Spleen (tissue), 11 donors: ENCODE measurements at regions not wholly inside any gene's neighbourhood (a gene's known extent, or its start where the extent isn't known, plus 50 kb on each side); places are given as distances from the start of the nearest gene placed in this dataset.

Experiments used
- DNase-seq: peaks from one replicate; pipeline ENCODE4 v3.0.0-alpha.2; 2020
- H3K27ac ChIP-seq, 8 donors: fragments of 200-600 bp; sonication (generic) in 7 of 8; 1 replicate in 4 of 8; 2 replicates in 4 of 8; pipeline versions ENCODE4 v1.5.0 to v1.8.0; 2016 to 2021; ENCODE audit warnings: inconsistent platforms in 4 of 8, mild to moderate bottlenecking in 4 of 8, moderate library complexity in 1 of 8
- H3K27me3 ChIP-seq, 7 donors: fragments of 200-600 bp; sonication (generic) in 6 of 7; replicated peaks in 1 of 7; 1 replicate in 4 of 7; 2 replicates in 3 of 7; pipeline versions ENCODE4 v1.5.0 to v1.8.0; 2016 to 2021; ENCODE audit warnings: inconsistent platforms in 3 of 7, mild to moderate bottlenecking in 1 of 7
- H3K36me3 ChIP-seq, 6 donors: fragments of 200-600 bp; sonication (generic) in 5 of 6; 1 replicate in 4 of 6; 2 replicates in 2 of 6; pipeline versions ENCODE4 v1.5.0 to v1.8.0; 2016 to 2021; ENCODE audit warnings: inconsistent platforms in 2 of 6
- H3K4me1 ChIP-seq, 6 donors: fragments of 200-600 bp; sonication (generic) in 5 of 6; 1 replicate in 3 of 6; 2 replicates in 3 of 6; pipeline versions ENCODE4 v1.5.0 to v1.8.0; 2016 to 2021; ENCODE audit warnings: inconsistent platforms in 3 of 6
- H3K4me3 ChIP-seq, 8 donors: fragments of 200-600 bp; sonication (generic) in 7 of 8; 1 replicate in 4 of 8; 2 replicates in 4 of 8; pipeline versions ENCODE4 v1.5.0 to v1.8.0; 2016 to 2021; ENCODE audit warnings: inconsistent platforms in 4 of 8, mild to moderate bottlenecking in 4 of 8, moderate library complexity in 2 of 8
- H3K9me3 ChIP-seq, 8 donors: fragments of 200-600 bp; sonication (generic) in 7 of 8; 1 replicate in 4 of 8; 2 replicates in 4 of 8; pipeline versions ENCODE4 v1.5.0 to v1.8.0; 2016 to 2021; ENCODE audit warnings: inconsistent platforms in 4 of 8
- CTCF ChIP-seq, 11 experiments: fragments of 200-600 bp in 7 of 11; fragments of 450-650 bp in 4 of 11; sonication (generic) in 4 of 11; IDR thresholded peaks in 8 of 11; conservative IDR thresholded peaks in 3 of 11; 1 replicate in 7 of 11; 2 replicates in 4 of 11; pipeline versions ENCODE4 v1.4.0 to v1.8.0; 2016 to 2021; ENCODE audit warnings: antibody characterized with exemption in 11 of 11, inconsistent platforms in 4 of 11, mild to moderate bottlenecking in 1 of 11
- POLR2A ChIP-seq, 3 donors: fragments of 450-650 bp; IDR thresholded peaks; one replicate each; pipeline ENCODE4 v1.5.1; 2017; ENCODE audit warnings: antibody characterized with exemption in 3 of 3, mild to moderate bottlenecking in 1 of 3
- POLR2AphosphoS5 ChIP-seq, 3 donors: sonication (generic); formaldehyde crosslinking; IDR thresholded peaks; one replicate each; pipeline ENCODE4 v1.5.1; 2017; ENCODE audit warnings: antibody characterized with exemption in 3 of 3
- WGBS, 5 donors: extraction: QIAGEN DNeasy Blood & Tissue Kit in 3 of 5; methylation state at CpG; one replicate each; pipeline versions ENCODE4 v1.1.5 to v1.1.7; 2013 to 2018; 5-methylcytosine and 5-hydroxymethylcytosine counted together
- intact Hi-C: fragments of 100-400 bp; cut with DNase I; formaldehyde crosslinking; loops from one replicate; pipeline ENCODE4 v1.15.0; 2023; ENCODE audit warnings: low total_unique reads
- donor health status: healthy with polysubstance abuse.
- donor health status: DM: no; HTN: no; CAD: no; lungs with moderate emphysema.
- donor health status: DM: no; HTN: no; CAD: no.
- donor health status: Bipolar disorder and iron deficiency.
- donor health status: healthy.
- donor health status: DM: no; HTN: no; CAD: no.
- donor health status: DM: yes; HTN: yes; CAD: no.

- no peaks in the 10 kb centered on the region for H3K27me3 ChIP-seq
- no peaks in the 10 kb centered on the region for H3K36me3 ChIP-seq
- peaks cover 0 to 18% (median 0%) of the 10 kb centered on the region in 8 donors for H3K9me3 ChIP-seq
- H3K4me3 ChIP-seq: no peak overlapping the region
- no peak for DNase-seq
- intact Hi-C loops: no loop called here
- H3K27ac ChIP-seq: no peak overlapping the region
- 88 to 100% (median 95%) methylated on average over 1 of the region's 1 CpG for WGBS, 5 donors
- TF ChIP-seq POLR2AphosphoS5 (IDR thresholded peaks at IDR 0.05) (no peak), POLR2A (IDR thresholded peaks at IDR 0.05) (no peak), CTCF (IDR thresholded peaks at IDR 0.05 in 8 of 11, conservative IDR thresholded peaks at IDR 0.05 in 3 of 11) (no peak)
- no peaks in the 10 kb centered on the region for H3K4me1 ChIP-seq
Measured at GRCh38 chr3:162125790-162126189, 629.2 kb downstream of the OTOL1 start.

- H3K4me1 ChIP-seq: no peaks in the 10 kb centered on the region
- TF ChIP-seq POLR2AphosphoS5 (IDR thresholded peaks at IDR 0.05) (no peak), CTCF (IDR thresholded peaks at IDR 0.05 in 8 of 11, conservative IDR thresholded peaks at IDR 0.05 in 3 of 11) (no peak), POLR2A (IDR thresholded peaks at IDR 0.05) (no peak)
- 85 to 94% (median 93%) methylated on average over 3 of the region's 3 CpGs for WGBS, 5 donors
- no peaks in the 10 kb centered on the region for H3K9me3 ChIP-seq
- DNase-seq: no peak
- intact Hi-C loops: no loop called here
- no peaks in the 10 kb centered on the region for H3K27me3 ChIP-seq
- no peak overlapping the region for H3K27ac ChIP-seq
- H3K36me3 ChIP-seq: no peaks in the 10 kb centered on the region
- no peak overlapping the region for H3K4me3 ChIP-seq
Measured at GRCh38 chr3:162130582-162130981, 634.0 kb downstream of the OTOL1 start.

- H3K4me3 ChIP-seq: no peak overlapping the region
- intact Hi-C loops: no loop called here
- no peak for DNase-seq
- TF ChIP-seq CTCF (IDR thresholded peaks at IDR 0.05 in 8 of 11, conservative IDR thresholded peaks at IDR 0.05 in 3 of 11) (no peak), POLR2A (IDR thresholded peaks at IDR 0.05) (no peak), POLR2AphosphoS5 (IDR thresholded peaks at IDR 0.05) (no peak)
- H3K36me3 ChIP-seq: no peaks in the 10 kb centered on the region
- no peaks in the 10 kb centered on the region for H3K27me3 ChIP-seq
- H3K4me1 ChIP-seq: no peaks in the 10 kb centered on the region
- H3K27ac ChIP-seq: no peak overlapping the region
- no peaks in the 10 kb centered on the region for H3K9me3 ChIP-seq
Measured at GRCh38 chr3:162132981-162133380, 636.4 kb downstream of the OTOL1 start.

DNA sequence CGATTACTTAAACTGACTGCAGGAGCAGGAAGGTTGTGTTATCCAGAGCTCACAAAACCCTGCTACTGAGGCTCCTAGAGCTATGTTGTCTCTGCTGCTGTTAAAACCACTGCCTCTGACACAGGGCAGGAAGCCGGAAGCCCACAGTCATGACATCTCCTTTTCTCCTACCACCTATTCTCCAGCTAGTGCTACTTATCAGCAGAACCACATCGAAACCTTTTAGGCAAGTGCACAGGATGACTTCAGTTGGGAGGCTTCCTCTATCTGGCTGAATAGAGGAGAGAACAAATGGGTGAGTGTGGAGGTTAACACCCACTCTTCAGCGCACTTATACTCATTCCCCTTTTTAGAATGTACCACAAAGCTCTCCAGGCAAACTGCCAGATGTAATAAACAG lies 638.0 kb downstream of the OTOL1 start:
- TF ChIP-seq POLR2A (IDR thresholded peaks at IDR 0.05): no peak
- TF ChIP-seq CTCF (IDR thresholded peaks at IDR 0.05 in 8 of 11, conservative IDR thresholded peaks at IDR 0.05 in 3 of 11): no peak
- TF ChIP-seq POLR2AphosphoS5 (IDR thresholded peaks at IDR 0.05): no peak
- Histone ChIP-seq H3K9me3 (no peaks in the 10 kb centered on the region), H3K27ac (no peak overlapping the region), H3K27me3 (no peaks in the 10 kb centered on the region), H3K4me3 (no peak overlapping the region), H3K4me1 (no peaks in the 10 kb centered on the region), H3K36me3 (no peaks in the 10 kb centered on the region)
- WGBS, 5 donors: 37 to 58% (median 53%) methylated on average over 4 of the region's 4 CpGs
- intact Hi-C loops: no loop called here
- no peak for DNase-seq
